ENCODE measurements at regions not wholly inside any gene's neighbourhood (a gene's known extent, or its start where the extent isn't known, plus 50 kb on each side); places are given as distances from the start of the nearest gene placed in this dataset.

- DNase-seq (ENCODE audit: low spot score), result no peak
- Mint-ChIP-seq H3K9me3 (no peaks in the 10 kb centered on the region), H3K4me1 (no peaks in the 10 kb centered on the region), H3K27me3 (ENCODE audit: insufficient read depth, low read depth) (no peaks in the 10 kb centered on the region), H3K4me3 (no peak overlapping the region), H3K36me3 (no peaks in the 10 kb centered on the region), H3K27ac (no peak overlapping the region)
- no peak overlapping the region for H2AFZ ChIP-seq (replicated peaks)
- no peak overlapping the region for H3K4me3 ChIP-seq
- H3F3A ChIP-seq (ENCODE audit: low read depth), result no peaks in the 10 kb centered on the region
- TF ChIP-seq CTCF (IDR thresholded peaks at IDR 0.05), result no peak
- no peak for TF ChIP-seq EZH2 (IDR thresholded peaks at IDR 0.05)
- TF ChIP-seq EZH2phosphoT487 (IDR thresholded peaks at IDR 0.05), result no peak
- no peak overlapping the region for H3K4me2 ChIP-seq
- H3K9me3 ChIP-seq (ENCODE audit: low read depth), result peaks cover 2% of the 10 kb centered on the region
- no peaks in the 10 kb centered on the region for H3K4me1 ChIP-seq
- no peak overlapping the region for H3K27ac ChIP-seq
- H3K27me3 ChIP-seq, result no peaks in the 10 kb centered on the region
- no peak overlapping the region for H3K9ac ChIP-seq
- H4K20me1 ChIP-seq (ENCODE audit: low read depth), result no peaks in the 10 kb centered on the region
- H3K36me3 ChIP-seq, result no peaks in the 10 kb centered on the region
- H3K79me2 ChIP-seq (ENCODE audit: low read depth), result no peaks in the 10 kb centered on the region
Measured at GRCh38 chr15:55116636-55117035, 80.1 kb downstream of the RSL24D1 start.

GRCh38 chr15:55113736-55114135 is 83.0 kb downstream of the RSL24D1 start:
- no peak for DNase-seq (ENCODE audit: low spot score)
- H3K36me3 Mint-ChIP-seq, result no peaks in the 10 kb centered on the region
- no peaks in the 10 kb centered on the region for H3K27me3 Mint-ChIP-seq (ENCODE audit: insufficient read depth, low read depth)
- Histone ChIP-seq H3K4me2 (no peak overlapping the region), H3K79me2 (ENCODE audit: low read depth) (no peaks in the 10 kb centered on the region), H3K9ac (no peak overlapping the region), H3K36me3 (no peaks in the 10 kb centered on the region), H3F3A (ENCODE audit: low read depth) (no peaks in the 10 kb centered on the region), H3K4me3 (no peak overlapping the region), H3K27ac (no peak overlapping the region), H2AFZ (replicated peaks) (no peak overlapping the region), H4K20me1 (ENCODE audit: low read depth) (no peaks in the 10 kb centered on the region), H3K9me3 (ENCODE audit: low read depth) (no peaks in the 10 kb centered on the region), H3K4me1 (no peaks in the 10 kb centered on the region), H3K27me3 (no peaks in the 10 kb centered on the region)
- no peak overlapping the region for H3K4me3 Mint-ChIP-seq
- no peaks in the 10 kb centered on the region for H3K9me3 Mint-ChIP-seq
- H3K4me1 Mint-ChIP-seq, result no peaks in the 10 kb centered on the region
- TF ChIP-seq CTCF (IDR thresholded peaks at IDR 0.05) (no peak), EZH2phosphoT487 (IDR thresholded peaks at IDR 0.05) (no peak), EZH2 (IDR thresholded peaks at IDR 0.05) (no peak)
- no peak overlapping the region for H3K27ac Mint-ChIP-seq

GRCh38 chr15:55112706-55113105 is 84.0 kb downstream of the RSL24D1 start:
- Histone ChIP-seq H3K9me3 (ENCODE audit: low read depth) (no peaks in the 10 kb centered on the region), H3K9ac (no peak overlapping the region), H4K20me1 (ENCODE audit: low read depth) (no peaks in the 10 kb centered on the region), H3K27me3 (no peaks in the 10 kb centered on the region), H3K4me3 (no peak overlapping the region), H3K27ac (no peak overlapping the region), H3F3A (ENCODE audit: low read depth) (no peaks in the 10 kb centered on the region), H3K79me2 (ENCODE audit: low read depth) (no peaks in the 10 kb centered on the region), H3K36me3 (no peaks in the 10 kb centered on the region), H2AFZ (replicated peaks) (no peak overlapping the region), H3K4me1 (no peaks in the 10 kb centered on the region), H3K4me2 (no peak overlapping the region)
- H3K36me3 Mint-ChIP-seq, result no peaks in the 10 kb centered on the region
- no peak for DNase-seq (ENCODE audit: low spot score)
- H3K27ac Mint-ChIP-seq, result no peak overlapping the region
- peaks cover 7% of the 10 kb centered on the region for H3K4me1 Mint-ChIP-seq
- no peaks in the 10 kb centered on the region for H3K27me3 Mint-ChIP-seq (ENCODE audit: insufficient read depth, low read depth)
- no peaks in the 10 kb centered on the region for H3K9me3 Mint-ChIP-seq
- H3K4me3 Mint-ChIP-seq, result no peak overlapping the region
- TF ChIP-seq EZH2 (IDR thresholded peaks at IDR 0.05), result no peak
- no peak for TF ChIP-seq EZH2phosphoT487 (IDR thresholded peaks at IDR 0.05)
- TF ChIP-seq CTCF (IDR thresholded peaks at IDR 0.05), result no peak

- Histone ChIP-seq H3K27me3 (no peaks in the 10 kb centered on the region), H3K27ac (no peak overlapping the region), H3F3A (ENCODE audit: low read depth) (no peaks in the 10 kb centered on the region), H3K9me3 (ENCODE audit: low read depth) (no peaks in the 10 kb centered on the region), H3K9ac (no peak overlapping the region), H3K4me1 (no peaks in the 10 kb centered on the region), H3K4me2 (no peak overlapping the region), H3K36me3 (no peaks in the 10 kb centered on the region), H3K4me3 (no peak overlapping the region), H2AFZ (replicated peaks) (no peak overlapping the region), H4K20me1 (ENCODE audit: low read depth) (no peaks in the 10 kb centered on the region), H3K79me2 (ENCODE audit: low read depth) (no peaks in the 10 kb centered on the region)
- Mint-ChIP-seq H3K9me3 (no peaks in the 10 kb centered on the region), H3K27me3 (ENCODE audit: insufficient read depth, low read depth) (peaks cover 2% of the 10 kb centered on the region), H3K4me1 (peaks cover 7% of the 10 kb centered on the region), H3K27ac (no peak overlapping the region), H3K36me3 (no peaks in the 10 kb centered on the region), H3K4me3 (no peak overlapping the region)
- TF ChIP-seq CTCF (IDR thresholded peaks at IDR 0.05), result no peak
- TF ChIP-seq EZH2phosphoT487 (IDR thresholded peaks at IDR 0.05), result no peak
- TF ChIP-seq EZH2 (IDR thresholded peaks at IDR 0.05), result no peak
- DNase-seq (ENCODE audit: low spot score), result no peak
Measured at GRCh38 chr15:55110446-55110845, 86.3 kb downstream of the RSL24D1 start.
